Uterus (tissue), 3 donors: ENCODE measurements at regions not wholly inside any gene's neighbourhood (a gene's known extent, or its start where the extent isn't known, plus 50 kb on each side); places are given as distances from the start of the nearest gene placed in this dataset.

Source experiments
- DNase-seq, 2 donors: peaks; one replicate each; pipeline ENCODE4 v3.0.0-alpha.2; 2019 to 2020
- H3K27ac ChIP-seq, 2 donors: fragments of 200-600 bp; sonication (generic); 1 replicate in 1 of 2; 2 replicates in 1 of 2; pipeline ENCODE4 v1.5.1; 2016 to 2018
- H3K27me3 ChIP-seq, 2 donors: fragments of 200-600 bp; sonication (generic); one replicate each; pipeline ENCODE4 v1.5.1; 2018 to 2019; ENCODE audit warnings: control low read depth in 1 of 2
- H3K36me3 ChIP-seq, 2 donors: fragments of 200-600 bp; sonication (generic); one replicate each; pipeline ENCODE4 v1.5.1; 2019; ENCODE audit warnings: control low read depth in 1 of 2
- H3K4me1 ChIP-seq, 2 donors: fragments of 200-600 bp; sonication (generic); one replicate each; pipeline ENCODE4 v1.5.1; 2018 to 2019; ENCODE audit warnings: control low read depth in 1 of 2
- H3K4me3 ChIP-seq, 2 donors: fragments of 200-600 bp; sonication (generic); 1 replicate in 1 of 2; 2 replicates in 1 of 2; pipeline ENCODE4 v1.5.1; 2018 to 2019; ENCODE audit warnings: mild to moderate bottlenecking in 1 of 2
- H3K9me3 ChIP-seq, 2 donors: fragments of 200-600 bp; sonication (generic); one replicate each; pipeline ENCODE4 v1.5.1; 2019; ENCODE audit warnings: control low read depth in 1 of 2
- CTCF ChIP-seq, 4 experiments: fragments of 200-600 bp in 2 of 4; fragments of 450-650 bp in 2 of 4; sonication (generic) in 2 of 4; IDR thresholded peaks; one replicate each; pipeline ENCODE4 v1.5.1; 2016 to 2019; ENCODE audit warnings: antibody characterized with exemption in 4 of 4, mild to moderate bottlenecking in 2 of 4, moderate library complexity in 1 of 4
- POLR2A ChIP-seq, 2 donors: fragments of 450-650 bp; IDR thresholded peaks; one replicate each; pipeline ENCODE4 v1.6.1; 2016; ENCODE audit warnings: antibody characterized with exemption in 2 of 2, mild to moderate bottlenecking in 1 of 2, moderate library complexity in 1 of 2
- intact Hi-C: fragments of 100-400 bp; cut with DNase I; formaldehyde crosslinking; loops from one replicate; pipeline ENCODE4 v1.15.1; 2023; ENCODE audit warnings: low total_unique reads
- donor health status: DM: yes; HTN: yes; CAD: no.

- H3K27ac ChIP-seq = no peak overlapping the region
- H3K9me3 ChIP-seq = no peaks in the 10 kb centered on the region
- no peak for DNase-seq
- no peak for TF ChIP-seq CTCF (IDR thresholded peaks at IDR 0.05)
- TF ChIP-seq POLR2A (IDR thresholded peaks at IDR 0.05) = no peak
- no peaks in the 10 kb centered on the region for H3K27me3 ChIP-seq
- H3K4me3 ChIP-seq = no peak overlapping the region
- intact Hi-C loops = no loop called here
- no peaks in the 10 kb centered on the region for H3K4me1 ChIP-seq
- H3K36me3 ChIP-seq = no peaks in the 10 kb centered on the region
Observed at GRCh38 chr4:26179316-26179760, 141.5 kb upstream of the RBPJ start.

- intact Hi-C loops = no loop called here
- Histone ChIP-seq H3K36me3 (no peaks in the 10 kb centered on the region), H3K27me3 (no peaks in the 10 kb centered on the region), H3K27ac (no peak overlapping the region), H3K4me3 (no peak overlapping the region), H3K9me3 (no peaks in the 10 kb centered on the region), H3K4me1 (no peaks in the 10 kb centered on the region)
- no peak for DNase-seq
- no peak for TF ChIP-seq CTCF (IDR thresholded peaks at IDR 0.05)
- no peak for TF ChIP-seq POLR2A (IDR thresholded peaks at IDR 0.05)
Observed at GRCh38 chr4:26181616-26182015, 139.2 kb upstream of the RBPJ start.

GRCh38 chr4:26183017-26183416 lies 137.8 kb upstream of the RBPJ start:
- H3K9me3 ChIP-seq = no peaks in the 10 kb centered on the region
- no peak overlapping the region for H3K4me3 ChIP-seq
- intact Hi-C loops = no loop called here
- H3K36me3 ChIP-seq = no peaks in the 10 kb centered on the region
- no peaks in the 10 kb centered on the region for H3K27me3 ChIP-seq
- no peak for TF ChIP-seq POLR2A (IDR thresholded peaks at IDR 0.05)
- no peak for TF ChIP-seq CTCF (IDR thresholded peaks at IDR 0.05)
- H3K27ac ChIP-seq = no peak overlapping the region
- no peak for DNase-seq
- no peaks in the 10 kb centered on the region for H3K4me1 ChIP-seq

GRCh38 chr4:26185436-26185835 lies 135.4 kb upstream of the RBPJ start:
- DNase-seq = no peak
- TF ChIP-seq POLR2A (IDR thresholded peaks at IDR 0.05) (no peak), CTCF (IDR thresholded peaks at IDR 0.05) (no peak)
- H3K4me1 ChIP-seq = no peaks in the 10 kb centered on the region
- intact Hi-C loops = no loop called here
- H3K27me3 ChIP-seq = no peaks in the 10 kb centered on the region
- no peak overlapping the region for H3K27ac ChIP-seq
- H3K4me3 ChIP-seq = no peak overlapping the region
- H3K9me3 ChIP-seq = no peaks in the 10 kb centered on the region
- H3K36me3 ChIP-seq = no peaks in the 10 kb centered on the region

- Histone ChIP-seq H3K9me3 (no peaks in the 10 kb centered on the region), H3K4me1 (no peaks in the 10 kb centered on the region), H3K4me3 (no peak overlapping the region), H3K36me3 (no peaks in the 10 kb centered on the region), H3K27me3 (no peaks in the 10 kb centered on the region), H3K27ac (no peak overlapping the region)
- TF ChIP-seq POLR2A (IDR thresholded peaks at IDR 0.05) (no peak), CTCF (IDR thresholded peaks at IDR 0.05) (no peak)
- no peak for DNase-seq
- intact Hi-C loops = no loop called here
Observed at GRCh38 chr4:26191353-26191752, 129.5 kb upstream of the RBPJ start.
